ENCODE measurements at regions not wholly inside any gene's neighbourhood (a gene's known extent, or its start where the extent isn't known, plus 50 kb on each side); places are given as distances from the start of the nearest gene placed in this dataset.

DNA sequence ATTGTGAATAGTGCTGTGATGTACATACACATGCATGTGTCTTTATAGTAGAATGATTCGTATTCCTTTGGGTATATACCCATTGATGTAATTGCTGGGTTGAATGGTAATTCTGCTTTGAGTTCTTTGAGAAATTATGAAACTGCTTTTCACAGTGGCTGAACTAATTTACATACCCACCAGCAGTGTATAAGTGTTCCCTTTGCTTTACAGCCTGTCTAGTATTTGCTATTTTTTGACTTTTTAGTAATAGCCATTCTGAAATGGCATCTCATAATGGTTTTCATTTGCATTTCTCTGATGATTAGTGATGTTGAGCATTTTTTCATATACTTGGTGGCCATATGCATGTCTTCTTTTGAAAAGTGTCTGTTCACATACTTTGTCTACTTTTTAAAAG lies 54.5 kb upstream of the FAM78B start:
- no peak overlapping the region for H3K27ac ChIP-seq
- H3K4me3 ChIP-seq, result no peak overlapping the region
- H3K9me3 ChIP-seq, result peaks cover 0 to 73% (median 57%) of the 10 kb centered on the region in 8 donors
- TF ChIP-seq POLR2A (IDR thresholded peaks at IDR 0.05), result no peak
- no peak for TF ChIP-seq POLR2AphosphoS5 (IDR thresholded peaks at IDR 0.05)
- TF ChIP-seq, protein P1, sequence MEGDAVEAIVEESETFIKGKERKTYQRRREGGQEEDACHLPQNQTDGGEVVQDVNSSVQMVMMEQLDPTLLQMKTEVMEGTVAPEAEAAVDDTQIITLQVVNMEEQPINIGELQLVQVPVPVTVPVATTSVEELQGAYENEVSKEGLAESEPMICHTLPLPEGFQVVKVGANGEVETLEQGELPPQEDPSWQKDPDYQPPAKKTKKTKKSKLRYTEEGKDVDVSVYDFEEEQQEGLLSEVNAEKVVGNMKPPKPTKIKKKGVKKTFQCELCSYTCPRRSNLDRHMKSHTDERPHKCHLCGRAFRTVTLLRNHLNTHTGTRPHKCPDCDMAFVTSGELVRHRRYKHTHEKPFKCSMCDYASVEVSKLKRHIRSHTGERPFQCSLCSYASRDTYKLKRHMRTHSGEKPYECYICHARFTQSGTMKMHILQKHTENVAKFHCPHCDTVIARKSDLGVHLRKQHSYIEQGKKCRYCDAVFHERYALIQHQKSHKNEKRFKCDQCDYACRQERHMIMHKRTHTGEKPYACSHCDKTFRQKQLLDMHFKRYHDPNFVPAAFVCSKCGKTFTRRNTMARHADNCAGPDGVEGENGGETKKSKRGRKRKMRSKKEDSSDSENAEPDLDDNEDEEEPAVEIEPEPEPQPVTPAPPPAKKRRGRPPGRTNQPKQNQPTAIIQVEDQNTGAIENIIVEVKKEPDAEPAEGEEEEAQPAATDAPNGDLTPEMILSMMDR (IDR thresholded peaks at IDR 0.05 in 8 of 11, conservative IDR thresholded peaks at IDR 0.05 in 3 of 11), result no peak
- no peaks in the 10 kb centered on the region for H3K36me3 ChIP-seq
- no peak for DNase-seq
- 67 to 86% (median 72%) methylated on average over 1 of the region's 1 CpG for WGBS, 5 donors
- H3K4me1 ChIP-seq, result no peaks in the 10 kb centered on the region
- intact Hi-C loops (cut with DNase I; ENCODE audit: low total_unique reads), result no loop called here
- no peaks in the 10 kb centered on the region for H3K27me3 ChIP-seq (replicated peaks in 1 of 7)

- Histone ChIP-seq H3K4me1 (no peaks in the 10 kb centered on the region), H3K36me3 (no peaks in the 10 kb centered on the region), H3K27me3 (replicated peaks in 1 of 7) (no peaks in the 10 kb centered on the region), H3K9me3 (peaks cover 0 to 45% (median 10%) of the 10 kb centered on the region in 8 donors), H3K27ac (no peak overlapping the region), H3K4me3 (no peak overlapping the region)
- TF ChIP-seq, protein P1 (IDR thresholded peaks at IDR 0.05 in 8 of 11, conservative IDR thresholded peaks at IDR 0.05 in 3 of 11), result no peak
- no peak for TF ChIP-seq POLR2A (IDR thresholded peaks at IDR 0.05)
- TF ChIP-seq POLR2AphosphoS5 (IDR thresholded peaks at IDR 0.05), result no peak
- intact Hi-C loops (cut with DNase I; ENCODE audit: low total_unique reads), result no loop called here
- DNase-seq, result no peak
- WGBS, 5 donors, result 65 to 79% (median 73%) methylated on average over 5 to 6 of the region's 6 CpGs
Measured at GRCh38 chr1:166233750-166234366, 67.1 kb upstream of the FAM78B start.

DNA sequence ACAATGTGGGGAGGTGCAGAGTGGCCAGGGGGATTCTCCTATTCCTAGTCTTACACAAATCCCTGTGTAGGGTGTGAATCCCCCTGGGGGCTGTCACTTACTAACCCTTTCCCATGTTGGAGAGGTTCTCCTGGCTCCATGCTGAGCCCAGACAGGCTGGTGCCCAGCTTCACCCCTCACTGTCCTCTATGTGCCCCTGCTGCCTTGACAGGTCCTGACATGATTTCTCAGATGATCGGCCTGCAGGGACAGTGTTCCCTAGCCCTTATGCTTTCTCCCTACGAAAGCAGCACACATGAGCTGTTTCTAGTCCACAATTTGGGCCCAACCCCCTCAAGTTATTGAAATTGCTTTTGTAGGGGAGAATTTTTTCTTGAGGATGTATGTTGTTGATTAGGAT lies 68.9 kb upstream of the FAM78B start:
- no peaks in the 10 kb centered on the region for H3K36me3 ChIP-seq
- H3K4me3 ChIP-seq, result no peak overlapping the region
- H3K27me3 ChIP-seq (replicated peaks in 1 of 7), result no peaks in the 10 kb centered on the region
- H3K4me1 ChIP-seq, result no peaks in the 10 kb centered on the region
- H3K27ac ChIP-seq, result no peak overlapping the region
- peaks cover 0 to 36% (median 7%) of the 10 kb centered on the region in 8 donors for H3K9me3 ChIP-seq
- 69 to 82% (median 79%) methylated on average over 2 of the region's 2 CpGs for WGBS, 5 donors
- intact Hi-C loops (cut with DNase I; ENCODE audit: low total_unique reads), result no loop called here
- no peak for DNase-seq
- TF ChIP-seq, protein P1 (IDR thresholded peaks at IDR 0.05 in 8 of 11, conservative IDR thresholded peaks at IDR 0.05 in 3 of 11), result no peak
- TF ChIP-seq POLR2A (IDR thresholded peaks at IDR 0.05), result no peak

DNA sequence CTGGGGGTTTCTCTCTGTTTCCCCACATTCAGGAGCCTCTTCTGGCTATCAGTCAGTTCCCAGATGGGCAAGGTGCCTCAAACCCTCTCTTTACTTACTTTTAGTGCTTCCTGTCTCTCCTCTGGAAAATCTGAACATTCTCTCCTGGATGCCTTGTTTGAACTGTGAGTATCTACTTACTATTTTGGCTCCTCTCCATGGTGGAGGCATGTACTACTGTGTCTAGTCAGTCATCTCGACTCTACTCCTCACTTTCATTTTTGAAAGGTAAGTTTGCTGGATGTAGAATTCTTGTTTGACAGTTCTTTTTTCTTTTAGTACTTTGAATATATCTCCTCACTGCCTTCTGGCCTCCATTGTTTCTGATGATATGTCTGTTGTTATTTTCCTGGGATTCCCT lies 70.9 kb upstream of the FAM78B start:
- H3K27ac ChIP-seq, result no peak overlapping the region
- H3K4me3 ChIP-seq, result no peak overlapping the region
- intact Hi-C loops (cut with DNase I; ENCODE audit: low total_unique reads), result no loop called here
- no peaks in the 10 kb centered on the region for H3K36me3 ChIP-seq
- no peak for TF ChIP-seq POLR2AphosphoS5 (IDR thresholded peaks at IDR 0.05)
- TF ChIP-seq, protein P1 (IDR thresholded peaks at IDR 0.05 in 8 of 11, conservative IDR thresholded peaks at IDR 0.05 in 3 of 11), result no peak
- TF ChIP-seq POLR2A (IDR thresholded peaks at IDR 0.05), result no peak
- H3K4me1 ChIP-seq, result no peaks in the 10 kb centered on the region
- H3K27me3 ChIP-seq (replicated peaks in 1 of 7), result no peaks in the 10 kb centered on the region
- no peak for DNase-seq
- peaks cover 0 to 21% (median 0%) of the 10 kb centered on the region in 8 donors for H3K9me3 ChIP-seq
- WGBS, 5 donors, result 73 to 85% (median 79%) methylated on average over 1 of the region's 1 CpG
